K562 (cell line): ENCODE measurements at regions not wholly inside any gene's neighbourhood (a gene's known extent, or its start where the extent isn't known, plus 50 kb on each side); places are given as distances from the start of the nearest gene placed in this dataset.

Experiments
- CBX2 ChIP-seq: fragments of 200-600 bp; sonication (generic); IDR thresholded peaks from one replicate; pipeline ENCODE4 v1.6.1; 2012; ENCODE audit warnings: mild to moderate bottlenecking, low read length, inconsistent platforms; ENCODE audit not compliant: insufficient read depth, poor library complexity, severe bottlenecking
- HMG20A ChIP-seq: fragments of 450-650 bp; formaldehyde crosslinking; conservative IDR thresholded peaks from 2 replicates; pipeline ENCODE4 v1.4.0; 2020; ENCODE audit warnings: mild to moderate bottlenecking, mixed read lengths
- ZFPM2 ChIP-seq: fragments of 250-450 bp; sonication (Bioruptor Pico); IDR thresholded peaks from 2 replicates; pipeline ENCODE4 v1.5.1; 2022; ENCODE audit warnings: mild to moderate bottlenecking
- TF ChIP-seq, protein P1 (sequence below), 2 experiments: fragments of 450-650 bp; formaldehyde crosslinking in 1 of 2; IDR thresholded peaks; 2 replicates each; pipeline versions ENCODE4 v1.4.0 to v1.6.1; 2014 to 2020; ENCODE audit warnings: mild to moderate bottlenecking in 2 of 2, borderline replicate concordance in 1 of 2, low read depth in 1 of 2
- TF ChIP-seq, protein P2 (sequence below): fragments of 450-650 bp; IDR thresholded peaks from 2 replicates; pipeline ENCODE4 v1.7.0; 2016; ENCODE audit warnings: borderline replicate concordance

DNA sequence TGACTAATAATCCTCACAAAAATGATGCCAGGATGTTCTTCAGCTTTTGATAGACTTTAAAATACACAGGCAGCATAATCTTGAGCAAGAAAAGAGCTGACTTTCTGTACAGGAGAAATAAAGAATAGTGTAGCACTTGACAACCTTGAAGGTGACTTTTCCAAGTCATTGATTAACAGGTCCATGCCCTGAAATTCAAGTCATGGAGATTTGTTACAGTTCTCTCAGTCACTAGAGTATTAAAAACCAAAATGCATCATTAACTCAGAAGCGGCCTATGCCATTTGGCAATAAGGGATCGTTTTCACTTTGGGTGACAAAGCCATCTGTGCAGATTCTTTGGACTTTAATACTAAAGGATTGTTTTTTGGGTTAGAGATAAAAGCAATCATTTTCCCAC, 692.7 kb upstream of the SGO1 start (continued):
- TF ChIP-seq, protein P1, sequence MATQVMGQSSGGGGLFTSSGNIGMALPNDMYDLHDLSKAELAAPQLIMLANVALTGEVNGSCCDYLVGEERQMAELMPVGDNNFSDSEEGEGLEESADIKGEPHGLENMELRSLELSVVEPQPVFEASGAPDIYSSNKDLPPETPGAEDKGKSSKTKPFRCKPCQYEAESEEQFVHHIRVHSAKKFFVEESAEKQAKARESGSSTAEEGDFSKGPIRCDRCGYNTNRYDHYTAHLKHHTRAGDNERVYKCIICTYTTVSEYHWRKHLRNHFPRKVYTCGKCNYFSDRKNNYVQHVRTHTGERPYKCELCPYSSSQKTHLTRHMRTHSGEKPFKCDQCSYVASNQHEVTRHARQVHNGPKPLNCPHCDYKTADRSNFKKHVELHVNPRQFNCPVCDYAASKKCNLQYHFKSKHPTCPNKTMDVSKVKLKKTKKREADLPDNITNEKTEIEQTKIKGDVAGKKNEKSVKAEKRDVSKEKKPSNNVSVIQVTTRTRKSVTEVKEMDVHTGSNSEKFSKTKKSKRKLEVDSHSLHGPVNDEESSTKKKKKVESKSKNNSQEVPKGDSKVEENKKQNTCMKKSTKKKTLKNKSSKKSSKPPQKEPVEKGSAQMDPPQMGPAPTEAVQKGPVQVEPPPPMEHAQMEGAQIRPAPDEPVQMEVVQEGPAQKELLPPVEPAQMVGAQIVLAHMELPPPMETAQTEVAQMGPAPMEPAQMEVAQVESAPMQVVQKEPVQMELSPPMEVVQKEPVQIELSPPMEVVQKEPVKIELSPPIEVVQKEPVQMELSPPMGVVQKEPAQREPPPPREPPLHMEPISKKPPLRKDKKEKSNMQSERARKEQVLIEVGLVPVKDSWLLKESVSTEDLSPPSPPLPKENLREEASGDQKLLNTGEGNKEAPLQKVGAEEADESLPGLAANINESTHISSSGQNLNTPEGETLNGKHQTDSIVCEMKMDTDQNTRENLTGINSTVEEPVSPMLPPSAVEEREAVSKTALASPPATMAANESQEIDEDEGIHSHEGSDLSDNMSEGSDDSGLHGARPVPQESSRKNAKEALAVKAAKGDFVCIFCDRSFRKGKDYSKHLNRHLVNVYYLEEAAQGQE (IDR thresholded peaks at IDR 0.05; ENCODE audit: borderline replicate concordance) = no peak
- TF ChIP-seq, protein P1 (CRISPR knock-in tag; IDR thresholded peaks at IDR 0.05; ENCODE audit: low read depth) = no peak
- TF ChIP-seq HMG20A (no peak), ZFPM2 (CRISPR knock-in tag) (no peak), CBX2 (no peak)
- TF ChIP-seq, protein P2, sequence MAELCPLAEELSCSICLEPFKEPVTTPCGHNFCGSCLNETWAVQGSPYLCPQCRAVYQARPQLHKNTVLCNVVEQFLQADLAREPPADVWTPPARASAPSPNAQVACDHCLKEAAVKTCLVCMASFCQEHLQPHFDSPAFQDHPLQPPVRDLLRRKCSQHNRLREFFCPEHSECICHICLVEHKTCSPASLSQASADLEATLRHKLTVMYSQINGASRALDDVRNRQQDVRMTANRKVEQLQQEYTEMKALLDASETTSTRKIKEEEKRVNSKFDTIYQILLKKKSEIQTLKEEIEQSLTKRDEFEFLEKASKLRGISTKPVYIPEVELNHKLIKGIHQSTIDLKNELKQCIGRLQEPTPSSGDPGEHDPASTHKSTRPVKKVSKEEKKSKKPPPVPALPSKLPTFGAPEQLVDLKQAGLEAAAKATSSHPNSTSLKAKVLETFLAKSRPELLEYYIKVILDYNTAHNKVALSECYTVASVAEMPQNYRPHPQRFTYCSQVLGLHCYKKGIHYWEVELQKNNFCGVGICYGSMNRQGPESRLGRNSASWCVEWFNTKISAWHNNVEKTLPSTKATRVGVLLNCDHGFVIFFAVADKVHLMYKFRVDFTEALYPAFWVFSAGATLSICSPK = no peak
